Ammon's horn (tissue), 1 donor: ENCODE measurements at regions not wholly inside any gene's neighbourhood (a gene's known extent, or its start where the extent isn't known, plus 50 kb on each side); places are given as distances from the start of the nearest gene placed in this dataset.
A peak's percentile ranks its signal among the peaks of the same experiment; 100 is the strongest.
"Not testable (repeated sequence)": the region's sequence is repeated elsewhere in the genome, so short reads cannot be mapped to it uniquely, and the experiment has no call there.

Source experiments
- DNase-seq: peaks from one replicate; pipeline ENCODE4 v3.0.0-alpha.2; 2016; ENCODE audit warnings: low spot score

- no peak for DNase-seq
Measured at GRCh38 chr15:22240403-22240802, 160.1 kb downstream of the OR4M2 start.

GRCh38 chr15:22240986-22241385, 160.7 kb downstream of the OR4M2 start:
- peak; percentile 66 for DNase-seq

GRCh38 chr15:22241451-22241850, 161.1 kb downstream of the OR4M2 start:
- DNase-seq, result no peak

GRCh38 chr15:22242311-22242710, 162.0 kb downstream of the OR4M2 start:
- DNase-seq, result not testable (repeated sequence)

GRCh38 chr15:22243440-22244130, 163.3 kb downstream of the OR4M2 start:
- no peak for DNase-seq

DNA sequence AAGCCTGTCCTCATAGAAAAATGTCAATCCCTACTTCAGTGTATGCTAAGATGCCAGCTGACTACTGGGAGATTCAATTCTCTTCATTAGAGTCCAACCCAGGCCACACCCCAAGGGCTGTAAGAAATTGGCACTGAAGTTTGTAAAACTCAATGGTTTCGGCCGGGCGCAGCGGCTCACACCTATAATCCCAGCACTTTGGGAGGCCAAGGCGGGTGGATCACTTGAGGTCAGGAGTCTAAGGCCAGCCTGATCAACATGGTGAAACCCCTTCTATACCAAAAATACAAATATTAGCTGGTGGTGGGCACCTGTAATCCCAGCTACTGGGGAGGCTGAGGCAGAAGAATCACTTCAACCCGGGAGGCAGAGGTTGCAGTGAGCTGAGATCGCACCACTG, 169.2 kb downstream of the OR4M2 start:
- not testable (repeated sequence) for DNase-seq

DNA sequence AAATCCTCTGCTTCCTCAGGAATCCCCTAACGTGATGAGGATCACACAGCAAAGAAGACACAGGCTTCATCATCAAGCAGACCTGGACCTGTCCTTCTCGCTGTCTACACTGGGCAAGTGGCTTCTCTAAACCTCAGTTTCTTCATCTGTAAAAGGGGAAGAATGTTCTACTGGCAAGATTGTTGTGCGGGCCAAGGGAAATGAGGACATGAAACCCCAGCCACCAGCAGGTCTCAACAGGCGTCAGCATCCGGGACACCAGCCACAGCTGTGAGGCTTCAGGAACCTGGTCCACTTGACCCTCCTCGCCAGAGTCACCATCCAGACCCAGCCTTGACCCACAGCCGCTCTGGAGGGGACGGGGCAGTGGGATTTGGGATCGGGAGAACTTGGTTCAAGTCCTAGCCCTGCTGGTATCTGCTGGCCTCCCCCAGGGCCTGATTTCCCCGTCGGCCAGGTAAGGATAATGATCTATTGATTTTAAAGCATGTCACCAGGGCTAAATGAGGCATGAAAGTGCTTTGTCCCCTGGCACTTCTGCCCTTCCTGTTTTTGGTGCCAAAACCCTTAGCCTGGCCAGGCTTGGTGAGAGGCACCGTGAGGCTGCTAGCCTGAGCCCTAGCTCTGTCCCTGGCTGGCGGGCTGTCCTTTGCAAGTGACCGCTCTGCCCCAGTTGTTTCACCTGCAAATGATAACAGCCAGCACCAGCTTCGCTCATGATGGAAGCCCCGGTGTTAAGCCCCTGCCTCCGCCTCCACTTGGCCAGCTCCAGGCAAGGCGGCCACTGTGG, 170.4 kb downstream of the OR4M2 start:
- not testable (repeated sequence) for DNase-seq

DNA sequence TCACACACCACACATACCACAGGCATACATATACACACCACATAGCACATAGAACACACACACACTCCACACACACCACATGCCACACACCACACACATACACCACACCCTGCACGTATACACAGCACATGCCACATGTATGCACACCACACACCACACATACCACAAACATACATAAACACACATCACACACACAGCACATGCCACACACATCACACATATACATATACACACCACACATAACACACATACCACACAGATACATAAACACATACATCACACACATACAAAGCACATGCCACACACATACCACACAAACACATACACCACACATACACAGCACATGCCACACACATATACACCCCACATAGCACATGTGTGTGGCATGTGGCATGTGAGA, 171.1 kb downstream of the OR4M2 start:
- no peak for DNase-seq

DNA sequence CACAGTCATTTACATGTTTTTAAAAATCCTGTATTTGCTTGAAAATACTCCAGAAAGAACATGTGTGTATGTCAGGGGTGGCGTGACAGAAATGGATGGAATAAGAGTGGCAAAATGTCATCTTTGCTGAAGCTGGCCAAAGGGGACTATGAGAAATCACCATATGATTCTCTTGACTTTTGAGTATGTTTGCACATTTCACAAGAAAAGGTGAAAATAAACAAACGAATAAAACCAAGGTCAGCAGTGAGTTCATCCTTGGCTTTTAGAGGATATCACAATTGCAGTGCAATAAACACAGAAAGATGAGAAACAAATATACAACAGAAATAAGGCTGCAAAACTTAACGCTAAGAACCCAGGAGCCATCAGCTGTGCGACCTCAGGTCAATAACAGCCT, 171.7 kb downstream of the OR4M2 start:
- DNase-seq, result not testable (repeated sequence)

DNA sequence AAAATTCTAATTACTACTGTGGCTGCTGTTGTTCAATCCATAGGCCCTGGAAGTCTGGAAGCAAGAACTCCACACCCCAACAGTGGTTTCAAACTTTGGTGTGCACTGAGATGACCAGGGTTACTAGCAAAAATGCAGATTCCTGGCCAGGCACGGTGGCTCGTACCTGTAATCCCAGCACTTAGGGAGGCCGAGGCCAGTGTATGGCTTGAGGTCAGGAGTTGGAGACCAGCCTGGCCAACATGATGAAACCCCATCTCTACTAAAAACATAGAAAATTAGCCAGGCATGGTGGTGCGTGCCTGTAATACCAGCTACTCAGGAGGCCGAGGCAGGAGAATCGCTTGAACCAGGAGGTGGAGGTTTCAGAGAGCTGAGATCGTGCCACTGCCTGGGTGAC, 172.2 kb downstream of the OR4M2 start:
- DNase-seq, result not testable (repeated sequence)

DNA sequence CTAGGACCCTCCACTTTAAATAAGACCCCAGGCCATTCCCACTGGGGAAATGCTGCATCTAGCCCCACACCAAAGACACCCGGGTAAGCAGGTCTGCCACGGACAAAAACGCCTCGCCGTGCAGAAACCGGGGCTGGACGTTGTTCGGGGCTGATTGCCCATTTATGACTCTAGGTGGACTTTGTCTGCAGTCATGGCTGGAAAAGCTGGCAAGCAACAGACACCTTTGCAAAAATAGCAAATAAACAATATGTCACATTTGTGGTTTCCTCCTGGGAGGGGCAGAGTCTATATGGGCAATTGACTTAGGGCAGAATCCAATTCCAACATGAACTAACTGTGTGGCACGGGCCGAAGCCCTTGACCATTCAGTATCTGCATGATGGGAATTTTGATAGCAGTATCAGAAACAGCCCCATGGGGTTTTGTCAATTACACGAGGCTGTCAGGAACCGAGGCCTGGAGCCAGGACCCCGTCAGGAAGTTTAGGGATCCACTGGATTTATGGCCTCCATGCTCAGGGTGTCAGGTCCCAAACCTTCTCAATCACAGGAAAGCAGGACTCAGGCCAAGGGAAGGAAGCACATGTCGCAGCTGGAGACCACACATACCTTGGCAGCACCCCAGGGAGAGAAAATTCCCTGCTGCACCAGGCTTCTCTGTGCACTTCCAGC, 172.8 kb downstream of the OR4M2 start:
- DNase-seq, result not testable (repeated sequence)

GRCh38 chr15:22253676-22254408, 173.5 kb downstream of the OR4M2 start:
- no peak for DNase-seq

GRCh38 chr15:22254409-22255045, 174.2 kb downstream of the OR4M2 start:
- not testable (repeated sequence) for DNase-seq

DNA sequence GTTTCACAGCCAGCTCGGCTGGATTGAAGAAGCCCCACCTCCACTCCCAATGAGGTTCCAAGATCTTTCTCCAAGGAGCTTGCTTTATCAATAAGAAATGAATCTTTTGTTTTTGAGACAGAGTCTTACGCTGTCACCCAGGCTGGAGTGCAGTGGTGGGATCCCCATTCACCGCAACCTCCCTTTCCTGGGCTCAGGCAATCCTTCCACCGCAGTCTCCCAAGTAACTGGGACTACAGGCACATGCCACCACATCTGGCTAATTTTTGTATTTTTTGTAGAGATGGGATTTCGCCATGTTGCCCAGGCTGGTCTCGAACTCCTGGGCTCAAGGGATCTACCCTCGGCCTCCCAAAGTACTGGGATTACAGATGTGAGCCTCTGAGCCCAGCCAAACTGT, 175.3 kb downstream of the OR4M2 start:
- DNase-seq, result not testable (repeated sequence)

DNA sequence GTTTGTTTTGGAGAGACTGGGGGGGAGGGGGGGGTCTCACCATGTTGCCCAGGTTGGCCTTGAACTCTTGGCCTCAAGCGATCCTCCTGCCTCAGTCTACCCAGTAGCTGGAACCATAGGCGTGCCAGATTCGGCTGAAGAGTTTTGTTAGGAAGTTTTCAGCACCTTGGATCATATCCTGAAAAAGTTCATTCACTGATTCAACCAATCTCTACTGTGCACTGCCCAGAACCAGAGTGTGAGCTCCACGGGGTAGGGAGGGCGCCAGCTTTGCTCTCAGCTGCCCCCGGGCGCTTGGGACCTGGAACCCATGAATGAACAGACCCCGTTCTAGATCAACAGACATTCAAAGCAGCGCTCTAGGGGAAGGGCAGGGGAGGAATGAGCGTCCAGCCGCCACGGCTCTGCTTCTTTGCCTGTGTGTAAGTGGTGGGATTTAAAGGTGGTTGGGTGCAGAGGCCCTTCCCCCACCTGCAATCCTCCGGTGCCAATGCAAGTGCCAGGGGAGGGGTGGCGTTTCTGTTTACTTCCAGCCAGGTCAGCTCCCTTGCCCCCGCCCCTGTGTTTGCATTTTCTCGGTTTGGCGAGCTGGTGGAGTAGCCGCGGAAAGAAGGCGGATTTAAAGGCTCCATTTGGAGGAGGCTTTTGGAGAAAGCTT, 176.2 kb downstream of the OR4M2 start:
- DNase-seq, result not testable (repeated sequence)

DNA sequence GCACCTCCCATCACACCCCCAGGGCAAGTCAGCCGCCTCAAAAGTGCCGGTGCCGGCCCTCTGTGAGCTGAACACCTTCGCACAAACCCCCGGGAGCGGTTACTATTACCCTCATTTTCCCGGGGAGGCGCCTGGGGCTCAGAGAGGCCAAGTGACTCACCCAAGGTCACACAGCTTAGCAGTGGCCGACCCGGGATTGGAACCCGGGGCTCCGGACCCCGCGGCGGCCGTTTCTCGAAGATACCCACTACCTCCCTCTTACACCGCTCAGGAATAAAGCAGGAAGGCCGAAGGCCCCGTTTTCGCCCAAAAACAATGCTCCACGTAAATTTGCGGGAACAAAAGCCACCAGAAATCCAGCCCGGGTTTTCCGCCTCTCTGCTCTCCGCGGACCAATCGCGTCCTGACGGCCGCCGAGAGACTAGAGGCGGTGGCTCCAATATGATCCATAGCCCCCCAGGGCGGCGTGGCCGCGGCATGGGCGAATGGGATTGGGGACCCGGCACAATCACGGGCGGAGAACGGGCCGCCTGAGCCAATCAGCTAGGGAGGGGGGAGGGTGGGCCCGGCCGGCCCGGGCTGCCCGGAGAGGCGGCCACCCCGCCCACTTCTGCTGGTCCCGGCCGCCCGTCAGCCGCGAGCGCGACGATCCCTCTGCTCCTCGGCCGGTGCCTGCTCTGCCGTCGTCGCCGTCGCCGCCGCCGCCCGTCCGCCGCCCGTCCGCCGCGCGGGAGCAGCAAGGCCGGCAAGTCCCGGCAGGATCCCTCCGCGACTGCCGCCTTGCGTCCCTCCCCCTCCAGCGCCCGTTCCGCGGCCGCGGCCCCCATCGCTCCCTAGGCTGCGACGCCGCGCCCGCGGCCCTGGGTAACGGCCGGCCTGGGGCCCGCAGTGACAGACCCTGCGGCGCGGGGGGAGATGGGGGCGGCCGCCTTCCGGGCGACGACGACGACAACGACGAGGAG, 177.0 kb downstream of the OR4M2 start:
- no peak for DNase-seq

GRCh38 chr15:22258009-22258397, 177.7 kb downstream of the OR4M2 start:
- no peak for DNase-seq

GRCh38 chr15:22258398-22259150, 178.2 kb downstream of the OR4M2 start:
- no peak for DNase-seq

DNA sequence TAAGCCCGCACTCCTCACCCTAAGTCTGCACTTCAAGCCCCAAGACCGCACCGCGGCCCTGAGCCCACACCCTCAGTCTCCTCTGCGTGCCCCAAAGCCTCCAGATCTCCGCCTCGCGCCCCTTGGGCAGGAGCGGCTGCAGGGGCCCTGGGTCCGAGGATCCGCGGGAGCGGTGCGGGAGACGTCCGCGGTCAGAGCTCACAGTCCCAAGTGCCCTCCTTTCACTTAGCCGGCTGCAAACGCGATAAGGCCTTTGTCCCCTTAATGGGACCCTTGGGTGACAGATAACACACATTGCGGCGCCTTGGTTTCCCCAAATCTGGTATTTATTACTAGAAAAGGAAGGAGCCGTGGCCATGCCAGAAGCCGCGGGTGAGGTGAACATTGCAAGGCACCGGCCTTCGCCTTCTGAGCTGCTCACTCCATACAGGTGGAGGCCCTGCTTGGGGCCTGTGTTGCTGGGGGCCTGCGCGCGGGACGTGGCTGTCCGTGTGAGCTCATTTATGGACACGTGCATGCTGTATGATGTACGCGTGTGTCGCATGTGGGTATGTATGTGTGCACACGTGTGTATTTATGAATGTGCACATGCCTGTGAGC, 178.9 kb downstream of the OR4M2 start:
- DNase-seq, result not testable (repeated sequence)
